Fibroblast of villous mesenchyme (primary cell): ENCODE measurements at regions not wholly inside any gene's neighbourhood (a gene's known extent, or its start where the extent isn't known, plus 50 kb on each side); places are given as distances from the start of the nearest gene placed in this dataset.
"Not testable (repeated sequence)": the region's sequence is repeated elsewhere in the genome, so short reads cannot be mapped to it uniquely, and the experiment has no call there.

Source experiments
- DNase-seq: peaks from one replicate; pipeline ENCODE4 v3.0.0-alpha.2; 2010; ENCODE audit warnings: low read depth
- H3K4me3 ChIP-seq: 2 replicates; pipeline ENCODE4 v1.5.1; 2011; ENCODE audit warnings: low read depth, mild to moderate bottlenecking, low read length
- CTCF ChIP-seq: IDR thresholded peaks from 2 replicates; pipeline ENCODE4 v1.5.1; 2012; ENCODE audit warnings: low read depth, mild to moderate bottlenecking, low read length; ENCODE audit not compliant: insufficient read depth

GRCh38 chr16:72467157-72467759, 295.3 kb upstream of the PMFBP1 start:
- peak; percentile 65 for DNase-seq
- H3K4me3 ChIP-seq = no peak overlapping the region
- TF ChIP-seq CTCF = peak; percentile 71

GRCh38 chr16:72464597-72465368, 292.8 kb upstream of the PMFBP1 start:
- H3K4me3 ChIP-seq = no peak overlapping the region
- no peak for TF ChIP-seq CTCF
- no peak for DNase-seq

- H3K4me3 ChIP-seq = no peak overlapping the region
- no peak for DNase-seq
- no peak for TF ChIP-seq CTCF
These were observed 292.1 kb upstream of the PMFBP1 start for GRCh38 chr16:72464052-72464451.

GRCh38 chr16:72458035-72458434, 286.1 kb upstream of the PMFBP1 start:
- no peak for DNase-seq
- no peak for TF ChIP-seq CTCF
- H3K4me3 ChIP-seq = no peak overlapping the region

- DNase-seq = no peak
- no peak for TF ChIP-seq CTCF
- H3K4me3 ChIP-seq = no peak overlapping the region
These were observed 285.4 kb upstream of the PMFBP1 start for GRCh38 chr16:72457243-72457940.

GRCh38 chr16:72455743-72456659, 284.0 kb upstream of the PMFBP1 start:
- DNase-seq = no peak
- TF ChIP-seq CTCF = no peak
- H3K4me3 ChIP-seq = no peak overlapping the region

- H3K4me3 ChIP-seq, DNase-seq: not testable (repeated sequence)
These were observed 281.9 kb upstream of the PMFBP1 start for GRCh38 chr16:72453856-72454255.
